Panc1 (cell line): ENCODE measurements at regions not wholly inside any gene's neighbourhood (a gene's known extent, or its start where the extent isn't known, plus 50 kb on each side); places are given as distances from the start of the nearest gene placed in this dataset.

Experiments used
- ATAC-seq: fragments of 200-7000 bp; cut with Tn5 transposase; 2 replicates; pipeline ENCODE4 v1.9.1; 2020; ENCODE audit warnings: mild to moderate bottlenecking, moderate library complexity
- BruUV-seq: library from RNA; stranded (reverse); fragments of 400-500 nt; replicated peaks from 2 replicates; lab custom pipeline; 2021; lab: Mats Ljungman, UMichigan
- CTCF ChIA-PET: fragments of 300-600 bp; sonication (Branson Sonifier 250); formaldehyde crosslinking; loops from one replicate; lab custom pipeline; 2022; ENCODE audit warnings: antibody characterized with exemption; lab: Charles Lee
- POLR2A ChIA-PET: fragments of 300-600 bp; sonication (Branson Sonifier 250); formaldehyde crosslinking; loops from one replicate; lab custom pipeline; 2022; ENCODE audit warnings: antibody characterized with exemption; lab: Charles Lee
- DNase-seq: peaks from one replicate; pipeline ENCODE4 v3.0.0-alpha.2; 2010; ENCODE audit warnings: low read depth, low spot score
- H3K27ac ChIP-seq: 2 replicates; pipeline ENCODE4 v1.5.1; 2011; ENCODE audit warnings: mild to moderate bottlenecking, low read length, inconsistent platforms
- H3K27me3 ChIP-seq: fragments of 200-500 bp; sonication (Bioruptor generic); 2 replicates; pipeline ENCODE4 v1.6.0; 2014; ENCODE audit warnings: low read length, inconsistent platforms; ENCODE audit not compliant: control insufficient read depth, insufficient read depth
- H3K36me3 ChIP-seq: fragments of 200-500 bp; sonication (Bioruptor generic); 2 replicates; pipeline ENCODE4 v1.5.1; 2014; ENCODE audit warnings: inconsistent platforms, mild to moderate bottlenecking, low read length, moderate library complexity; ENCODE audit not compliant: control insufficient read depth, insufficient read depth
- H3K4me1 ChIP-seq: 2 replicates; pipeline ENCODE4 v1.5.1; 2011; ENCODE audit warnings: inconsistent platforms, mild to moderate bottlenecking, low read length, moderate library complexity; ENCODE audit not compliant: control insufficient read depth, insufficient read depth
- H3K4me3 ChIP-seq, 2 experiments: 2 replicates each; pipeline ENCODE4 v1.5.1; 2011 to 2012; ENCODE audit warnings: low read depth in 2 of 2, low read length in 2 of 2, mild to moderate bottlenecking in 2 of 2, inconsistent platforms in 1 of 2, moderate library complexity in 1 of 2
- H3K9me3 ChIP-seq: fragments of 200-500 bp; sonication (Bioruptor generic); 2 replicates; pipeline ENCODE4 v1.5.1; 2014; ENCODE audit warnings: low read depth, mild to moderate bottlenecking, inconsistent platforms, low read length, moderate library complexity; ENCODE audit not compliant: control insufficient read depth, insufficient read depth
- CTCF ChIP-seq: fragments of 450-650 bp; IDR thresholded peaks from 2 replicates; pipeline ENCODE4 v1.5.1; 2017; ENCODE audit warnings: mild to moderate bottlenecking
- POLR2AphosphoS5 ChIP-seq: IDR thresholded peaks from 2 replicates; pipeline ENCODE4 v1.6.1; 2012; ENCODE audit warnings: mild to moderate bottlenecking, low read depth, low read length, moderate library complexity
- REST ChIP-seq, 2 experiments: IDR thresholded peaks; 2 replicates each; pipeline ENCODE4 v1.6.1; 2011 to 2012; ENCODE audit warnings: low read depth in 2 of 2, control low read depth in 1 of 2, low read length in 1 of 2, mild to moderate bottlenecking in 1 of 2, moderate library complexity in 1 of 2; ENCODE audit not compliant: insufficient read depth in 1 of 2
- SIN3A ChIP-seq: IDR thresholded peaks from 2 replicates; pipeline ENCODE4 v1.6.1; 2012; ENCODE audit warnings: low read depth, mild to moderate bottlenecking, low read length, moderate library complexity, borderline replicate concordance; ENCODE audit not compliant: insufficient read depth
- TCF7L2 ChIP-seq: IDR thresholded peaks from 2 replicates; pipeline ENCODE4 v1.6.1; 2011; ENCODE audit warnings: mild to moderate bottlenecking, low read depth, low read length, inconsistent platforms
- in situ Hi-C: cut with HindIII; loops from 2 replicates; pipeline ENCODE4 v1.10.0; 2016; ENCODE audit warnings: low sequenced_read_pairs, low pct_unique_long_range_greater_than_20kb
- intact Hi-C: fragments of 100-400 bp; cut with micrococcal nuclease; formaldehyde crosslinking; loops from one replicate; pipeline ENCODE4 v1.10.0; 2022; ENCODE audit not compliant: unreplicated experiment

GRCh38 chr21:41086569-41086968, 81.4 kb upstream of the BACE2 start:
- Histone ChIP-seq H3K36me3 (no peaks in the 10 kb centered on the region), H3K9me3 (no peaks in the 10 kb centered on the region), H3K27ac (no peak overlapping the region), H3K27me3 (no peaks in the 10 kb centered on the region; the same call in 1 of the 2 replicates), H3K4me1 (no peaks in the 10 kb centered on the region), H3K4me3 (no peak overlapping the region)
- ChIA-PET POLR2A (no interaction called here), CTCF (no interaction called here)
- no peak for ATAC-seq
- DNase-seq, result no peak
- in situ Hi-C loops (no loop called here), intact Hi-C loops (no loop called here)
- BruUV-seq, result no TSS peak
- TF ChIP-seq SIN3A (no peak), CTCF (no peak), POLR2AphosphoS5 (no peak), TCF7L2 (no peak), REST (IDR thresholded peaks at IDR 0.05; ENCODE audit: insufficient read depth in 1 of 2, low read depth in 2 of 2, low read length in 1 of 2) (no peak)

- BruUV-seq, result no TSS peak
- Histone ChIP-seq H3K4me3 (no peak overlapping the region), H3K27ac (no peak overlapping the region), H3K36me3 (no peaks in the 10 kb centered on the region), H3K9me3 (no peaks in the 10 kb centered on the region), H3K27me3 (no peaks in the 10 kb centered on the region; the same call in 1 of the 2 replicates), H3K4me1 (no peaks in the 10 kb centered on the region)
- intact Hi-C loops, result no loop called here
- no peak for ATAC-seq
- no peak for DNase-seq
- ChIA-PET CTCF (no interaction called here), POLR2A (no interaction called here)
- in situ Hi-C loops, result no loop called here
- TF ChIP-seq CTCF, result no peak
- no peak for TF ChIP-seq POLR2AphosphoS5
- TF ChIP-seq SIN3A, result no peak
- TF ChIP-seq TCF7L2, result no peak
Measured at GRCh38 chr21:41090981-41091380, 77.0 kb upstream of the BACE2 start.
